HepG2 (cell line): ENCODE measurements at regions not wholly inside any gene's neighbourhood (a gene's known extent, or its start where the extent isn't known, plus 50 kb on each side); places are given as distances from the start of the nearest gene placed in this dataset.

ENCODE experiments used
- ATAC-seq: fragments of 200-7000 bp; cut with Tn5 transposase; 3 replicates; pipeline ENCODE4 v1.9.1; 2020; ENCODE audit warnings: mild to moderate bottlenecking, moderate library complexity
- BruUV-seq: library from RNA; stranded (reverse); fragments of 400-500 nt; replicated peaks from 2 replicates; lab custom pipeline; 2021; lab: Mats Ljungman, UMichigan
- CTCF ChIA-PET: fragments of 300-600 bp; formaldehyde crosslinking; extraction: SDS; loops from one replicate; lab custom pipeline; 2021; ENCODE audit warnings: low total read pairs, inconsistent platforms, low intra/inter-chr PET ratio; lab: Yijun Ruan, JAX
- POLR2A ChIA-PET: fragments of 350-600 bp; sonication (Branson Sonifier 250); formaldehyde crosslinking; loops from one replicate; lab custom pipeline; 2020; ENCODE audit warnings: antibody characterized with exemption, inconsistent platforms; lab: Yijun Ruan, JAX
- DNase-seq: peaks from one replicate; pipeline ENCODE4 v3.0.0-alpha.2; 2015; ENCODE audit warnings: low spot score
- FAIRE-seq: peaks from 3 replicates; lab custom pipeline; 2011; peaks lifted over from hg19 to GRCh38; lab: Jason Lieb, UNC
- H2AFZ ChIP-seq: one replicate; pipeline ENCODE4 v1.6.1; 2011; ENCODE audit warnings: low read length, inconsistent platforms
- H3K27ac ChIP-seq: fragments of 300-600 bp; 3 replicates; pipeline ENCODE4 v1.8.0; 2011; ENCODE audit warnings: mixed run types, mild to moderate bottlenecking, mixed read lengths, low read length, inconsistent platforms; ENCODE audit not compliant: insufficient read depth; ENCODE audit errors: extremely low read length
- H3K27me3 ChIP-seq, 2 experiments: fragments of 200-600 bp in 1 of 2; 2 replicates in 1 of 2; 3 replicates in 1 of 2; pipeline versions ENCODE4 v1.6.0 to v1.8.0; 2011; ENCODE audit warnings: low read length in 2 of 2, mild to moderate bottlenecking in 2 of 2, moderate library complexity in 2 of 2, inconsistent platforms in 1 of 2; ENCODE audit not compliant: insufficient read depth in 2 of 2, control insufficient read depth in 1 of 2
- H3K36me3 ChIP-seq, 2 experiments: fragments of 200-600 bp in 1 of 2; replicated peaks in 1 of 2; 2 replicates in 1 of 2; 3 replicates in 1 of 2; pipeline versions ENCODE4 v1.5.1 to v1.8.0; 2011; ENCODE audit warnings: low read length in 2 of 2, inconsistent platforms in 1 of 2; ENCODE audit not compliant: insufficient read depth in 2 of 2, control insufficient read depth in 1 of 2
- H3K4me1 ChIP-seq: 2 replicates; pipeline ENCODE4 v1.5.1; 2012; ENCODE audit warnings: low read length, inconsistent platforms; ENCODE audit not compliant: insufficient read depth
- H3K4me2 ChIP-seq: 2 replicates; pipeline ENCODE4 v1.6.0; 2011; ENCODE audit warnings: low read depth, low read length, inconsistent platforms
- H3K4me3 ChIP-seq, 3 experiments: fragments of 200-600 bp in 1 of 3; sonication (generic), shearing (Covaris generic) in 1 of 3; replicated peaks in 1 of 3; 2 replicates each; pipeline ENCODE4 v1.5.1; 2011 to 2016; ENCODE audit warnings: low read length in 3 of 3, inconsistent platforms in 2 of 3, low read depth in 2 of 3, mild to moderate bottlenecking in 2 of 3, control low read depth in 1 of 3, mixed read lengths in 1 of 3; ENCODE audit not compliant: insufficient read depth in 1 of 3
- H3K79me2 ChIP-seq: one replicate; pipeline ENCODE4 v1.6.1; 2011; ENCODE audit warnings: low read length, inconsistent platforms; ENCODE audit not compliant: insufficient read depth
- H3K9ac ChIP-seq: 2 replicates; pipeline ENCODE4 v1.6.0; 2011; ENCODE audit warnings: mild to moderate bottlenecking, low read depth, low read length, inconsistent platforms; ENCODE audit not compliant: insufficient read depth
- H3K9me3 ChIP-seq: 2 replicates; pipeline ENCODE4 v1.5.1; 2012; ENCODE audit warnings: mild to moderate bottlenecking, low read length
- H4K20me1 ChIP-seq: 2 replicates; pipeline ENCODE4 v1.6.0; 2011; ENCODE audit warnings: inconsistent platforms, mild to moderate bottlenecking, low read length, moderate library complexity; ENCODE audit not compliant: insufficient read depth
- AGO1 ChIP-seq: fragments of 200-400 bp; formaldehyde crosslinking; IDR thresholded peaks from 2 replicates; pipeline ENCODE4 v1.6.1; 2017; ENCODE audit warnings: mild to moderate bottlenecking, low read depth, low read length, moderate library complexity; ENCODE audit not compliant: poor library complexity, severe bottlenecking
- CCAR2 ChIP-seq: fragments of 200-400 bp; formaldehyde crosslinking; optimal IDR thresholded peaks from 2 replicates; pipeline ENCODE3; 2018; ENCODE audit warnings: low read depth, mild to moderate bottlenecking, low read length, moderate library complexity
- CREBL2 ChIP-seq: sonication (generic); formaldehyde crosslinking; IDR thresholded peaks from 2 replicates; pipeline ENCODE4 v1.8.1; 2023; ENCODE audit warnings: missing genetic modification reagents, mild to moderate bottlenecking, borderline replicate concordance
- FOSL1 ChIP-seq: sonication (generic); formaldehyde crosslinking; IDR thresholded peaks from 2 replicates; pipeline ENCODE4 v1.9.0; 2021; ENCODE audit warnings: missing genetic modification reagents, borderline replicate concordance
- HNF4A ChIP-seq: sonication (generic); formaldehyde crosslinking; IDR thresholded peaks from 2 replicates; pipeline ENCODE4 v1.4.0; 2020; ENCODE audit warnings: missing genetic modification reagents
- PAXIP1 ChIP-seq: sonication (generic); formaldehyde crosslinking; conservative IDR thresholded peaks from 2 replicates; pipeline ENCODE4 v1.4.0; 2020; ENCODE audit warnings: mild to moderate bottlenecking, missing genetic modification reagents, moderate library complexity
- SOX13 ChIP-seq, 3 experiments: fragments of 450-650 bp in 1 of 3; sonication (generic) in 1 of 3; formaldehyde crosslinking in 1 of 3; IDR thresholded peaks in 2 of 3; conservative IDR thresholded peaks in 1 of 3; 2 replicates each; pipeline versions ENCODE4 v1.5.0 to v1.6.1; 2016 to 2020; ENCODE audit warnings: antibody characterized with exemption in 1 of 3, mild to moderate bottlenecking in 1 of 3, missing compliant biosample characterization in 1 of 3, missing genetic modification reagents in 1 of 3, moderate library complexity in 1 of 3
- SOX6 ChIP-seq, 2 experiments: fragments of 450-650 bp in 1 of 2; sonication (generic) in 1 of 2; formaldehyde crosslinking in 1 of 2; IDR thresholded peaks; 2 replicates each; pipeline versions ENCODE4 v1.4.0 to v1.6.1; 2017 to 2020; ENCODE audit warnings: antibody characterized with exemption in 1 of 2, mild to moderate bottlenecking in 1 of 2, missing genetic modification reagents in 1 of 2
- TEAD3 ChIP-seq: optimal IDR thresholded peaks from 2 replicates; pipeline ENCODE3; 2016; ENCODE audit warnings: borderline replicate concordance
- ZKSCAN5 ChIP-seq: sonication (generic); formaldehyde crosslinking; IDR thresholded peaks from 2 replicates; pipeline ENCODE4 v1.5.1; 2020; ENCODE audit warnings: mild to moderate bottlenecking, missing genetic modification reagents
- ZNF629 ChIP-seq: sonication (generic); formaldehyde crosslinking; conservative IDR thresholded peaks from 2 replicates; pipeline ENCODE4 v1.5.0; 2020; ENCODE audit warnings: missing genetic modification reagents
- WGBS: methylation state at CpG from one replicate; pipeline ENCODE4 v1.1.6; 2017; ENCODE audit warnings: low lambda C conversion rate; 5-methylcytosine and 5-hydroxymethylcytosine counted together
- in situ Hi-C: cut with HindIII; loops from 2 replicates; pipeline ENCODE4 v1.10.0; 2017; ENCODE audit warnings: low pct_unique_long_range_greater_than_20kb; ENCODE audit not compliant: extremely low pct_ligation_motif_present
- intact Hi-C: fragments of 100-400 bp; cut with micrococcal nuclease; formaldehyde crosslinking; loops from one replicate; pipeline ENCODE4 v1.10.0; 2022; ENCODE audit not compliant: unreplicated experiment

- POLR2A ChIA-PET: no interaction called here
- in situ Hi-C loops (no loop called here), intact Hi-C loops (no loop called here)
- H3K27me3 ChIP-seq: no peaks in the 10 kb centered on the region
- H3K9ac ChIP-seq: no peak overlapping the region
- no peak overlapping the region for H3K4me3 ChIP-seq
- no peak overlapping the region for H2AFZ ChIP-seq
- FAIRE-seq (no peak), ATAC-seq (no peak), DNase-seq (no peak)
- H3K79me2 ChIP-seq: no peaks in the 10 kb centered on the region
- H3K4me1 ChIP-seq: peaks cover 42% of the 10 kb centered on the region
- 71% methylated on average over 5 of the region's 5 CpGs for WGBS
- no peak overlapping the region for H3K4me2 ChIP-seq
- H4K20me1 ChIP-seq: no peaks in the 10 kb centered on the region
- CTCF ChIA-PET: no interaction called here
- no peaks in the 10 kb centered on the region for H3K36me3 ChIP-seq
- no TSS peak for BruUV-seq
- H3K9me3 ChIP-seq: no peaks in the 10 kb centered on the region
- TF ChIP-seq ZNF629 (CRISPR knock-in tag) (peak; percentile 29; the same call in 1 of the 2 replicates), AGO1 (no peak), CCAR2 (no peak), FOSL1 (CRISPR knock-in tag) (no peak)
- TF ChIP-seq, all 625 proteins: peak for 1
- no peak overlapping the region for H3K27ac ChIP-seq
Observed at GRCh38 chr1:229988534-229988933, 78.5 kb upstream of the GALNT2 start.

GRCh38 chr1:229989591-229990248 lies 77.3 kb upstream of the GALNT2 start:
- in situ Hi-C loops: no loop called here
- BruUV-seq: no TSS peak
- H3K4me2 ChIP-seq: peak overlapping the region; percentile 41
- no peaks in the 10 kb centered on the region for H3K79me2 ChIP-seq
- TF ChIP-seq PAXIP1 (0 out of 2 replicates have a peak, but pooled peaks have one; percentile 23), SOX6 (IDR thresholded peaks at IDR 0.05) (no peak), SOX6 (CRISPR knock-in tag; IDR thresholded peaks at IDR 0.05) (0 out of 2 replicates have a peak, but pooled peaks have one; percentile 18), TEAD3 (peak; percentile 81), ZKSCAN5 (CRISPR knock-in tag) (no peak), SOX13 (IDR thresholded peaks at IDR 0.05) (no peak), SOX13 (CRISPR knock-in tag; conservative IDR thresholded peaks at IDR 0.05 in 1 of 2, IDR thresholded peaks at IDR 0.05 in 1 of 2) (0 out of 4 replicates have a peak, but pooled peaks of 1 of the 2 experiments have one; percentile 19), HNF4A (CRISPR knock-in tag) (0 out of 2 replicates have a peak, but pooled peaks have one; percentile 28), CREBL2 (no peak)
- 23% methylated on average over 4 of the region's 4 CpGs for WGBS
- H2AFZ ChIP-seq: no peak overlapping the region
- no peaks in the 10 kb centered on the region for H3K9me3 ChIP-seq
- H3K4me1 ChIP-seq: peaks cover 36% of the 10 kb centered on the region
- H3K27me3 ChIP-seq: no peaks in the 10 kb centered on the region
- H3K27ac ChIP-seq: no peak overlapping the region
- peak overlapping the region in 1 of 3 experiments; percentile 18; a peak in 1 of 6 replicates for H3K4me3 ChIP-seq
- DNase-seq: peak; percentile 33
- H3K36me3 ChIP-seq: no peaks in the 10 kb centered on the region
- no peak overlapping the region; the same call in 1 of the 2 replicates for H3K9ac ChIP-seq
- ATAC-seq: peak; percentile 71
- intact Hi-C loops: no loop called here
- peak; percentile 70 for FAIRE-seq
- no peaks in the 10 kb centered on the region for H4K20me1 ChIP-seq
- POLR2A ChIA-PET: no interaction called here
- CTCF ChIA-PET: no interaction called here
